GM13977 (cell line): ENCODE measurements at regions not wholly inside any gene's neighbourhood (a gene's known extent, or its start where the extent isn't known, plus 50 kb on each side); places are given as distances from the start of the nearest gene placed in this dataset.

Experiments used
- DNase-seq: peaks from one replicate; pipeline ENCODE4 v3.0.0; 2012; ENCODE audit warnings: low spot score
- CTCF ChIP-seq: IDR thresholded peaks from 2 replicates; pipeline ENCODE4 v1.5.1; 2012; ENCODE audit warnings: mild to moderate bottlenecking, control low read depth; ENCODE audit not compliant: insufficient read depth; ENCODE audit errors: extremely low read depth, missing control alignments
- in situ Hi-C: fragments of 300-500 bp; cut with MboI; formaldehyde crosslinking; loops from one replicate; pipeline ENCODE4 v1.12.0; 2022; ENCODE audit warnings: low sequenced_read_pairs, low pct_unique_long_range_greater_than_20kb, mixed read lengths, inconsistent platforms; ENCODE audit not compliant: unreplicated experiment

GRCh38 chr4:181258569-181258968 lies 984.6 kb upstream of the TENM3 start:
- no peak for DNase-seq
- no peak for TF ChIP-seq CTCF

GRCh38 chr4:181259081-181259709 lies 984.0 kb upstream of the TENM3 start:
- no peak for TF ChIP-seq CTCF
- DNase-seq: no peak
- in situ Hi-C loops: no loop called here

More at GRCh38 chr4:181258569-181258968, 984.6 kb upstream of the TENM3 start:
- in situ Hi-C loops: no loop called here

GRCh38 chr4:181261279-181261678 lies 981.9 kb upstream of the TENM3 start:
- in situ Hi-C loops: no loop called here
- DNase-seq: no peak
- TF ChIP-seq CTCF: no peak

GRCh38 chr4:181264893-181265292 lies 978.3 kb upstream of the TENM3 start:
- no peak for TF ChIP-seq CTCF
- in situ Hi-C loops: no loop called here

GRCh38 chr4:181265370-181265769 lies 977.8 kb upstream of the TENM3 start:
- no peak for TF ChIP-seq CTCF
- in situ Hi-C loops: no loop called here
- no peak for DNase-seq

More at GRCh38 chr4:181264893-181265292, 978.3 kb upstream of the TENM3 start:
- no peak for DNase-seq

- DNase-seq: no peak
- in situ Hi-C loops: no loop called here
- no peak for TF ChIP-seq CTCF
These were observed 972.0 kb upstream of the TENM3 start for GRCh38 chr4:181271116-181271640.

- TF ChIP-seq CTCF: no peak
- DNase-seq: no peak
- in situ Hi-C loops: no loop called here
These were observed 970.8 kb upstream of the TENM3 start for GRCh38 chr4:181272422-181272821.
